GM19463 (cell line): ENCODE measurements at regions not wholly inside any gene's neighbourhood (a gene's known extent, or its start where the extent isn't known, plus 50 kb on each side); places are given as distances from the start of the nearest gene placed in this dataset.

Experiments
- ATAC-seq: cut with Tn5 transposase; IDR thresholded peaks from one replicate; pipeline ENCODE4 v1.9.1; 2021; ENCODE audit warnings: mild to moderate bottlenecking, moderate library complexity; ENCODE audit not compliant: unreplicated experiment

- no peak for ATAC-seq
These were observed 273.9 kb upstream of the FMN2 start for GRCh38 chr1:239817801-239818200.

- ATAC-seq: no peak
These were observed 272.6 kb upstream of the FMN2 start for GRCh38 chr1:239819096-239819495.

GRCh38 chr1:239819756-239820250, 271.9 kb upstream of the FMN2 start:
- no peak for ATAC-seq

GRCh38 chr1:239823852-239824251, 267.8 kb upstream of the FMN2 start:
- ATAC-seq: no peak

DNA sequence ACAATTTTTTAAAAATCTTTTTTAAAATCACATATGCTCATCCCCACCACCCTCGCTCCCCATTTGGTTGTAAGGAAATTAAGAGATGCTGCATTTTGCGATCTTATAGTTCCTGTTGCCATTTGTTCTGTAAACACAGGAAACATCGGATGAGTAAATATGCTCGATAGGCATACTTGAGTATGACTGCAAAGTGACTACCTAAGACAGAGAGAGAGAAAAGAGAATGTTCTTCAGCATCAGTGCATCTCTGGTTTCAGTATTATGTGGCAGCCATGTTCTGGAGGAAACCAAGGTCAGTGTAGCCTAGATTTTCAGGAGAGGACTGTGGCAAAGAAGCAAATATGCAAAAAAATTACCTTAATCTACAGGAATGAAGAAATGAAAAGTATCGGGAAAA, 265.5 kb upstream of the FMN2 start:
- no peak for ATAC-seq

DNA sequence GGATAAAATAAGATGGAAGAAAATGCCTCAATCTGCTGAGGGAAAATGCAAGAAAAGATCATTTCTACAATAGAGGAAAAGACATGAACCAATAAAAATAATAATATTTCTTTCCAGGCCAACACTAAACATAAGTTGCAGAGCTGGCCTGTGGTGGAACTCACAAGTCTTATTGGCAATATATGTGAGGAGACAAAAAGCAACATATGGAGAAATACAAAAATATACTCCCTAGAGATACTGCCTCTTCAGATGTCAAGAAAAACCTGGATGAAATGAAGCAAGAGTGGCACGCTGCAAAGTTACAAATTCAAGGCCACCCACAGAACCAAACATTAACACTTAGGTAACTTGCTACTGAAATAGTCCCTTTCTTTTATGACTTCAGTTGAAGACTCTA, 264.9 kb upstream of the FMN2 start:
- no peak for ATAC-seq

GRCh38 chr1:239829535-239829934, 262.1 kb upstream of the FMN2 start:
- ATAC-seq: no peak

- ATAC-seq: no peak
These were observed 259.9 kb upstream of the FMN2 start for GRCh38 chr1:239831577-239832355.

DNA sequence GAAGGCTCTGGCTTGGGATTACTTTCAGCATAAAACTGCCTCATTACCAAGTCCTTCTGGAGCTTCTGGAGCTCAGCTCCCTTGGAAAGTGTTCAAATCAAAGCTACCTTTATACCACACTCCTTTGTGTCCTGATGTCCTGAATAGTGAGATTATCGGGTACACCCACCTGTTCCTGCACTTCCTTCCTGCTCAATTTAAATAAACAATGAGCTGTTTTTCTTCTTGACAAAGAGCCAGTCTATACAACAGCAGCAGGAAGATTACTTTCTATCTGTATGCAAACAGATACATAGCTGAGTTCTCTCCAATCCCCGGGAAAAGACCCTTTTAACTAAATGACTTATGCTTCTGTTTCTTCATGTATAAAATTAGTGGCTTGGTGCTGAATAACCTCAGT, 258.0 kb upstream of the FMN2 start:
- ATAC-seq: no peak

DNA sequence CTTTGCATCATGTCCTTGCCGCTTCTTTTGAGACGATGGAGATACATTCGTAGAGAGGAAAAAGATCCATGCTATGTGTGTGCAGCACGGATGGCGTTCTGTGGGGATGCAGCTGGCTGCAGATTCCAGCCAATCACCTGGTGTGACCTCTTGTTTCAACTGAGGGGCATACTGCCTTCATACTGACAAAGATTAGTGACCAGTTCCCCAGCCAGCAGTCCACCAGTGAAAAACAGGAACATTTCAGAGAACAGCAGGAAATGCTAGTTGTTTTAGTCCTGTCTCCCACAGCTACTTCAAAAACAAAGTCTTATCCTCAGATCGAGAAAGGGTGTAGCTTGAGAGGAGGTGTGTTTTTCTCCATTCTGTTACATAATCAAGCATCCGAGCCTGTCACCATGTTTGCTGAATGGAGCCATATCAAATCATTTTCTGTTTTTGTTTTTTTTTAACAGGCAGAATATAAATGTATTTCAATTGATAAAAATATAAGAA, 255.7 kb upstream of the FMN2 start:
- no peak for ATAC-seq

DNA sequence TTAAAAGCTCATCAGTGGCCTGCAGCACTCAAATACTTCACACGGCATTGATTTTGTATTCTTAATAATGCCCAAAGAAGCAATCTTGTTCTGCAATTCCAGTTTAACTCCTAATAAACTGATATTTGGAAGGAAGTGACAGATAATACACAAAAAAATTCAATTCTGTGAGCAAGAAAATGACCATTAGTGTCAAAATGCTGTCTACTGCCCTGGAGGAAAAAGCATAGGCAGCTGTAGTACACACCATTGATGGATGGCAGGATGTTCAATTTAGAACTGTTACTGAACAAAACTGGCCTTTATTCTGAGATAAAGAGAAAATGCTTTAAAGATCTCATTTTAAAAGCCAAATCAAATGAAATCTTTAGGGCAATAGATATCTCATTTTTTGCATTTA, 251.3 kb upstream of the FMN2 start:
- no peak for ATAC-seq

DNA sequence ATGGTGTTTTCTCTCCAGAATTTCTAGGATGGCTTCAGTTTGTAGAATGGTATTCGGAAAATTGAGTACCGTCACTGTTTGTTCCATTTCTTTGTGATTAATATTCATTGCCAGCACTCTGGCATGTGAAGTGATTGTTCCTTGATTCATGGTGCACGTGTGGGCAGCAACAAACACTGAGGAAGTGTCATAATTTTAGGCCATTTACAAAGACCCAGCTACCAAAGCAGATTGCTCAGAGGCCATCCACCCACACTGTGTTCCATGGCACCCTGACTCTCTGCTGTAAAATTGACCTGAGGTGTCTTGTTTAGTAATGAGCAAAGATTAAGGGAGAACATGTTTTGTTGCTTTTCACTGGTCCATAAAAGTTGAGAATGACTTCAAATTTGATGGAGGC, 250.9 kb upstream of the FMN2 start:
- ATAC-seq: no peak

DNA sequence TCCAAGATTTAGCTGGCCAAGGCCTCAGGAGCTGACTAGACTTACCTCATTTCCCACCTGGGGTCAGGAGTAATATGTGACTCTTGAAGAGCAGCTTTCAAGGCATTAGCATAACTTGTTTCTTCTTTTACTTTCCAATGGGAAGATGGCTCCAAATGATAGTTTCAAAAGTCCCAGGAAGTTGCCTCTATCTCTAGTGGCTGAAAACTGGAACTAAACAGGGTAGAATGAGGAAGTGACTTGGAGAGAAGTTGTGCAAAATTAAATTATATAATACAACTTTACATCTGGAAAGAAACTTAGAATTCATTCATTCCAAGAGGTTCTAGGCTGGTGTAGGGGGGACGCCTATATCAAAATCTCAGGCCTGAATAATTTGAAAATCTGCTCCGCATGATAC, 250.1 kb upstream of the FMN2 start:
- no peak for ATAC-seq

- ATAC-seq: no peak
These were observed 248.1 kb upstream of the FMN2 start for GRCh38 chr1:239843541-239843940.

DNA sequence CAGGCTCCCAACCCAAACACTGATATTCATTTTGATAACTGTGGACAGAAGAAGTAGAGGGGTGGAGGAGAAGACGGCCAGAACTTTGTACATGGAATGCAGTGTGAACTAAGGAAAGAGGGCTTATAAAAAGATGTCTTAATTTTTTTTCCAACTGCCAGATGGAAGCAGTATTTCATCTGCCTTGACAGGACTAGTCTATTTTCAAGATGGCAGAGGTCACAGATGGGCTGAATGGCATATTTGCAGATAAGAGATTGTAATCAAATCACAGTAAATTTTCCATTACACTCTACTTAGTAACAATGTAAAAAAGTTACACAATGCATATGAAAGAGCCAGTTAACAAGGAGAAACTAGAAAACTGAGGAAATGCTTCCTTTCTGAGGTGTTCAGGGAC, 246.8 kb upstream of the FMN2 start:
- ATAC-seq: no peak

GRCh38 chr1:239854922-239855321, 236.8 kb upstream of the FMN2 start:
- ATAC-seq: no peak

DNA sequence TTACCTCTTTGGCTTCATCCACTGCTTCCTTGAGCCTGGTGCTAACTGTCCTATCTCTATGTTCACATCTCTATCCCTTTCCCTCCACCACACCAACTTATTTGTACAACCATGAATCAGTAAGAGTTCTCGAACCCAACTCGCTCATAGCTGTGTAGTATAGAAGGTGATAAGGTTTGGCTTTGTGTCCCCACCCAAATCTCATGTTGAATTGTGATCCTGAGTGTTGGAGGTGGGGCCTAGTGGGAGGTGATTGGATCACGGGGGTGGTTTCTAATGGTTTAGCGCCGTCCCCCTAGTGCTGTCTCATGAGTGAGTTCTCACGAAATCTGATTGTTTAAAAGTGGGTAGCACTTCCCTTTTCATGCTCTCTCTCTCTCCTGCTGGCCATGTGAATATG, 235.6 kb upstream of the FMN2 start:
- no peak for ATAC-seq

- ATAC-seq: no peak
These were observed 234.8 kb upstream of the FMN2 start for GRCh38 chr1:239856924-239857323.

GRCh38 chr1:239858057-239858456, 233.6 kb upstream of the FMN2 start:
- no peak for ATAC-seq

DNA sequence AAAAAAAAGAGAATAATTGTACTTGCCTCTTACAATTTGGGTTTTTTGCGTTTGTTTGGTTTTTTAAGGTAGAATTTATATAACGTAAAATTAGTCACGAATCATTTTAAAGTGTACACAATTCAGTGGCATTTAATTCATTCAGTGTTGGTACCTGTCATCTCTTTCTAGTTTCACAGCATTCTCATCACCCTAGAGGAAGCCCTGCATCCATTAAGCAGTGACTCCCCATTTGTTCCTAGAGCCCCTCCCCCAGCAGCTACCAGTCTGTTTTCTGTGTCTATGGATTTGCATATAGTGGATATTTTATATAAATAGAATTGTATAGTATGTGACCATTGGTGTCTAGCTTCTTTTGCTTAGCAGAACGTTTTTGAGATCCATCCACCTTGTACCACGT, 233.2 kb upstream of the FMN2 start:
- no peak for ATAC-seq

DNA sequence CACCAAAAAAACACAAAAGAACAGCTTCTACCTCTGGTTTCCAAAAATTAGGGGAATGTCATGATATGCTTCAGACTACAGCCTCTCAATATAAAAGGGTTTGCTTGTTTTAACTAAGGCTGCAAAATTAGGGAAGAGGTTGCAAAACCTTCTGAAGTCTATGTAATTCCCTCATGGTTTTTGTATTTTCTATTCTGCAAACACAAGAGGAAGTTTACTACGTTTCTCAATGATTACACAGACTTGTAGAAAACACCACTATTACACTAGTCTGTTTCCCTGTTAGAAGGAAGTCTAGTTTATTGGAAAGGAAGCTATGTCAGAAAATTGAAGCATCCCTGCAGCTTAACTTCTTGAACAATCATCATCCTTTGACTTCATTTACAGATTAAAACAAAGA, 229.7 kb upstream of the FMN2 start:
- ATAC-seq: no peak

DNA sequence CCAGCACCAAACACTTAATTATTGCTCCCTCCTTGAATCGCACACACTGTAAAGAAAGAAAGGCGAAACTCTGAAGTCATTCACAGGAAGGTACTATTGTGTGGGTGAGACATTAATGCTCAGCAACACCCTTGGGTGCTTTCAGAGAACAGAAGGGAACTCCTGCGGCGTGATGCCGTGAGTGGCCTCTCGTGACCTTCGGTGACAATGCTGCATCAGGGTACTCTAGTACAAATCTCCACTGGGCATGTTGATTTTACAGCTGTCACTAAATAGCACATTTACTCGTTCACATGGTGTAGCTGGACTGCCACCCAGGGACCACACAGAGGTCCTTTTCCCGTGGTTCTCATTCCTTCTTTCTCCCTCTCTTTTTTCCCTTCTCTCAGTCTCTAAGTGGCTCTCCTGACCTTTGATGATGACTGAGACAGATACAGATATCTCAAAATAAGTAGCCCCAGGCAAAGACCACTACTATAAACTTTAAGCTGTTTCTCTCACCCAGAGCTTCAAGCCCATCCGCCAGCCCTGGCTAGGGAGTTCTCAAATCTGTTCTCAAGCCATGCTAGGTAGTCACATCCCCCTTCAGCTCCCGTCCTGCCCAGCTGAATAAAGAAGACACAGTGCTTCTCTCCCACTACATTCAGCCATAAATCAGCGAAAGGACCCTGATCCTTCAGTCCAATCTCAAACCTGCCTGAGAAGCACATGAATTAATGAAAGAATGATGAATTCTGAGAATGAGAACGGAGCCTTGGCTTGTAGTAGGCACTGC, 223.4 kb upstream of the FMN2 start:
- ATAC-seq: no peak
